HG03066 (cell line): ENCODE measurements at regions not wholly inside any gene's neighbourhood (a gene's known extent, or its start where the extent isn't known, plus 50 kb on each side); places are given as distances from the start of the nearest gene placed in this dataset.
"Not testable (repeated sequence)": the region's sequence is repeated elsewhere in the genome, so short reads cannot be mapped to it uniquely, and the experiment has no call there.

Experiments
- ATAC-seq: cut with Tn5 transposase; IDR thresholded peaks from one replicate; pipeline ENCODE4 v1.9.1; 2021; ENCODE audit warnings: low read depth; ENCODE audit not compliant: unreplicated experiment

DNA sequence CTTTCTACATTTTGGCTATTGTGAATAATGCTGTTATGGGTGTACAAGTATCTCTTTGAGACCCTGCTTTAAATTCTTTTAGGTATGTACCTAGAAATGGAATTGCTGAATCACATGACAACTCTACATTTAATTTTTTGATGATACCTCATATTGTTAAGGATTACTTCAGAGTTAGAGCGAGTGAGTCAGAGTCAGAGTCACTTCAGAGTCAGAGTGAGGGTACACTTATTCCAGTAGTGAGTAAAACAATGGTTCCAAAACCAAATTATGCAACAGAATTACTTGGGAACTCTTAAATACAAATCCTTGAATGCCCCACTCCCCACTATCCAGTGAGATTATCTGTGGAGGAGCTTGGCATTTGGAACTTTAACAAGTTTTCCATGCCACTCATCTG, 50.3 kb upstream of the SNRK start:
- ATAC-seq = no peak

DNA sequence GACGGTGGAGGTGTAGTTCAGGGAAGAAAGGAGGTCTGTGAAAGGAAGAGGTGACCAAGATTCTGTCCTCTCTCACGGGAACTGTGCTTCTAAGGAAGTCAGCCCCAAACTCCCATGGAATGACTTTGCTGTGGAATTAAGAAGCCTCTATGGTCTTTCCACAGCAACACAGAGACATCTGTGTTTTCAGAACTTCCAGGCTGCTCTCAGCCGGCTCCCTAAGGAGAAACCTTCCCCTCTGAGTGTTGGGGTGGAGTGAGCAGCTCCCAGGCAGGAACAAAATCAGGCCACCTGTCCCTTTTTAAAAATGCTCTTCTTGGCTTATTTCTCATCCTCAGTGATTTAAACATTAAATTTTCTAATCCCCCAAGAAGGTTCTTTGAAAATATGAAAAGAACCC, 53.3 kb upstream of the SNRK start:
- no peak for ATAC-seq

DNA sequence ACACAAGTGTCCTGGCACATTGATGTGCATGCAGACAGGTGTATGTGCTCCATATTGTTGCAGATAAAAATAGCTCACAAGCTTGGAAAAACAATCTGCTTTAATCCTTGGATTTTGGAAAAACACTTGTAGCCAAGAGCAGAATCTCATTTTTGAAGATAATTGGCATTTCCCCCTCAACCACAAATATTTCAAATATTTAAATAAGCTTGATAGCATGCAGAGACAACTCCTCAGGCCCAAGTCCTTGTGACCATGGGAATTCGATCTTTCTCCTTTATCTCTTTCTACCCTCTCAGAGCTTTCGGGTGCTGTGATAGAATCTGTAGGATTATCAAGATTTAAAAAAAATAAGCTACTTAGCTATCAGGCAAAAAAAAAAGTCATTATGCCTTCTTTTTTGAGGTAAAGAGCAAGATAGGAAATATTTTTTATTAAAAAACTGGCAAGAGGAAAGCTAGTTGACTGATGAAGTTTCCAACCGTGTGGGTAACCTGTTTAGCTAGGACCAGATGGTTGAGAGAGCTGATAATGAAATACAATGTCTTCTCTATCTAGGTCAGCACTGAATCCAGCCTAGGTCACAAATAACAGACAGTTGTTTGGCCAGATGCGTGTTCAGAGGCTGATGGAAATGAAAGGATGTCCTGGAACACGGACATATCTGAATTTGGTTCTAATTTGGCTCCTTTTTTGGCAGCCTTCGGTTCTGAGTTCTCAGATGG, 54.9 kb upstream of the SNRK start:
- ATAC-seq = no peak

DNA sequence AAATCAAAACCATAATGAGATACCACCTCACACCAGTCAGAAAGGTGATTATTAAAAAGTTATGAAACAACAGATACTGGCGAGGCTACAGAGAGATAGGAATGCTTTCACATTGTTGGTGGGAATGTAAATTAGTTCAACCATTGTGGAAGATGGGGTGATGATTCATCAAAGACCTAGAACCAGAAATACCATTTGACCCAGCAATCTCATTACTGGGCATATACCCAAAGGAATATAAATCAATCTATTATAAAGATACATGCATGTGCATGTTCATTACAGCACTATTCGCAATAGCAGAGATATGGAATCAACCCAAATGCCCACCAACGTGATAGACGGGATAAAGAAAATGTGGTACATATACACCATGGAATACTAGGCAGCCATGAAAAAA, 56.5 kb upstream of the SNRK start:
- ATAC-seq = not testable (repeated sequence)

DNA sequence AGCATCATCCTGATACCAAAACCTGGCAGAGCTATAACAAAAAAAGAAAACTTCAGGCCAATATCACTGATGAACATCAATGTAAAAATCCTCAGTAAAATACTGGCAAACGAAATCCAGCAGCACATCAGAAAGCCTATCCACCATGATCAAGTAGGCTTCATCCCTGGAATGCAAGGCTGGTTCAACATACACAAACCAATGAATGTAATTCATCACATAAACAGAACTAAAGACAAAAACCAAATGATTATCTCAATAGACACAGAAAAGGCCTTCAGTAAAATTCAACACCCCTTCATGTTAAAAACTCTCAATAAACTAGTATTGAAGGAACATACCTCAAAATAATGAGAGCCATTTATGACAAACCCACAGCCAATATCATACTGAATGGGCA, 58.7 kb upstream of the SNRK start:
- not testable (repeated sequence) for ATAC-seq

DNA sequence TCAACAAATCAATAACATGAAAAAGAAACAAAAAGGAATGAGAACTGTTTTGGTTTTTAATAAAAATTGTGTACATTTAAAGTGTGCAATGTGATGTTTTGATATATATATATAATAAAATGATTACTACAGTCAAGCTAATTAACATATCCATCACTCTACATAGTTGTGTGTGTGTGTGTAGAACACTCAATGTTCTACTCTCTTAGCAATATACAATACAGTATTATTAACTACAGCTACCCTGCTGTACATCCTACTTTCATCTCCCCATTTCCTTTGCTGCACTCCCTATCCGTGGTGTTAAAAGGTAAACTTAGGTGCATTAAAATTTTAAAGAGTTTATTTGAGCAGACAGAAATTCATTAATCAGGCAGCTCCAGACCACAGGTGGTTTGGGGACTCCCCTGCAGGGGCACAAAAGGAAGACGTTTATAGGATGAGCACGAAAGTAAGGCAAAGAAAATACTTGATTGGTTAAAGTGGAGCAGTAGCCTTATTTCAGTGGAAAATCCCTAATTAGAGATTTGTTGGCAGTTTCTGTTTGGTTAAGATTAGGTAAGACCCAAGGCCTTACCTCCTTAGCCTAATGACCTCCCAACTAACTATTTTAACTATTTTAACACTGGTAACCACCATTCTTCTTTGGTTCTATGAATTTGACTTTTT, 61.8 kb upstream of the SNRK start:
- no peak for ATAC-seq

DNA sequence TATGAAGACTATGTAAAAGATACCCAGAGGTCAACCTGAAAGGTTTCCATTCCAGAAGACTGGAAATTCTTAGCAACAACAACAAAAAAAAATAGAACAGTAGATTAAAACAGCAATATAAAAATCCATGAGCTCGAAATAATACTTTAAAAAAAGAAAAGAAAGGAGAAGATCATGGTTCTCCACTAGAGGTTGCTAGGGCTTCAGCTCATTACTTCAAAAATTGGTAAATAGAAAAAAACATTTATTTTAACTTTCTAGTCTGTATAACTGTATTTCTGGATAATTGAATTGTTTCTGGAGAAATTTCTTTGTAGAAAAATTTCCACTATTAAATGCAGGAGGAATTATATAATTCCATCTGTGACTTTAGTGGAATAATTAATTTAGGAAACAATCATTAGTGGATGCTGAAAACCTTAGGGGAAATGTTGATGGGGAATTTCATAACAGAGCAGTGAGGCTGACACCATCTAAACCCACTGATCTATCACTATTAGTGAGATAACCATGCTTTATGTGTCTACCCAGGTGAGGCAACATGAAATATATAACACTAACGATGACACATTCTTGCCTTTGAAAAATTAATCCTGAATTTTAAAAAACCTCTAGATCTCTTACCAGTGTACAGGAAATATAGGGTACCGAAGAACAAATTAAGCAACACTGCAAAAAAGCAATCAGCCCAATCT, 62.5 kb upstream of the SNRK start:
- ATAC-seq = no peak

DNA sequence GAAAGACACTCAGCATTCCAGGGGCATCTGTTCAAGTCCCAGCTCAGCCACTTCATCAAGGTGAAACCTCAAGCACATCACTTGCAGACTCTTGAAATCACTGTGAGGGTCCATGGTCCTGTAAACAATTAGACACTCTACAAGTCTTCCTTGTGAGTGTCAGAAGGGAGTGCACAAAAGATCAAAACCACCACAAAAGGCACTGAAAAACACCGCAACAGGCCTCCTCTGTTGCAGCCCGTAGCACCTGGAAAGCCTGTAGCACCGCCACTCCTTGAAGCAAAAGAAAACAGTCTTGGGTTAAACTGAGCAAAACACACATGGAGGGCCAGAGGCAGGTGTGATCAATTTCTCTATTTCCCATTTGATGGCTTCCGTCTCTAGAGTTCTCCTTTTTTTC, 63.8 kb upstream of the SNRK start:
- no peak for ATAC-seq

DNA sequence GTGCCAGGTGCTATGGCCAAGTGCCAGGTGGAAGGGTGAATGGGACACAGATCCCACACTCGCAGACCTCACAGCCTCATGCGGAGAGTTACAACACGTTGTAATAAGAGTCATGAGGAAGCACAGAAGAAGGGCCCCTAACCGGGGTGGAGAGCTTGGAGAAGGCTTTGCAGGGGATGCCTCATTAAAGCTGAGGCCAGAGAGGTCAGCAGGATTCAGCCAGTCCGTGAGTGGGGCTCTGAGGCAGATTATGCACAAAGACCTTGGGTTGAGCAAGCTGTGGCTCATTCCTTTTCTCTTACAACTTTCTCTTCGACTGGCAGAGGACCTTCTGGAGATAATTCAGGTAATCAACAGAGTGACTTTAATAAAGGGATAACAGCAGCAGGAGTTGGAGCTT, 65.3 kb upstream of the SNRK start:
- ATAC-seq = no peak

DNA sequence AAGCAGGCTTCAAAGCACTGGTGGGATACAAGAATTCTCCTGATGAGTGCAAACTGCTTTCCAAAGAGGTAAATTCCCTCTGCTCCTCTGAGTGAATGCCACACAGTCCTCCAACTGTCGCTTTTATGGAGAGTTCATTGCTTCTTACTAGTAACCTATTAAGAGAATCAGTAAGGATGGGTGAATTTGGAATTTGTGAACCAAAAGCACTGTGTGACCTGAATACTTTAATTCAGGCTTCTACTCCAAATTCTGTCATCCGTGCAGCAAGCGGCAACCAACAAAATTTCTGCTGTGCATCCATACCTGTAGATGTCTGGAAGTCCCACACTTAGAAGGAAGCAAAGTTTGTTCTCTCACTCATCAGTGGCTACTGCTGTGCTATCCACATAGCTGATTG, 66.7 kb upstream of the SNRK start:
- no peak for ATAC-seq

DNA sequence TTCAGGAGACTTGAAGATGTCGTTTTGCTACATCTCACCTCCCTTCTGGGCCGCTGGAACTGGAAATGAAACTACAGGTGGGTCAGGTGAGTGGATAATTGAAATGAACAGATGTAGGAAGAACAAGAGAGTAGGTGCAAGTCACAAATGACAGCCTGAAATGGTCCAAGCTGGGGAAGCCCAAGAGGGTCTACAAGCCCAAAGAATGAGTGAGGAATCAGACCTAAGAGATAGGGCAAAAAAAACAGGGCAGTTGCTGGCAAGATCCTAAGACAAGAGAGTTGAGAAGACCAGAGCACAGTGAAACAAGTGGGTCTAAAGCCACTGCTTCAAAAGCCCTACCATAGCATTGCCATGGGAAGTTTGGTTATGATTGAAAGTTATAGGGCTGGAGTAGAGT, 67.4 kb upstream of the SNRK start:
- ATAC-seq = no peak

DNA sequence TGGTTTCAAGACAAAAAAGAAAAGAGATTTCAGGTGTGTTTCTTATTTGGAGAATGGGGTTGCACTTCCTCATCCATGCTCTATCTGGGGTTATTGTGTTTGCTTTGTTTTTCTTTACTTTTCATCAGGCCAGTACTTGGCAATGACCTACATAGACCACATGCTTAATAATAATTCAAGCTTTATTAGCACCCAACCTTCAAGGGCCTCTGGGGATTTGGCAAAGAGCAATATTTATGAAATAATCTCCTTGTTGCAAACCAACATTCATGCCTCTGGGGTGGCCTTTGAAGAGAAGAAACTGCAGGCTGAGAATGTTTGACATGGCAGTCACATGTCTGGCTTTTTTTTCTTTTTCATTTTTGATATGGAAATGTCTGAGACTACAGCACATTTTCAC, 68.2 kb upstream of the SNRK start:
- no peak for ATAC-seq

DNA sequence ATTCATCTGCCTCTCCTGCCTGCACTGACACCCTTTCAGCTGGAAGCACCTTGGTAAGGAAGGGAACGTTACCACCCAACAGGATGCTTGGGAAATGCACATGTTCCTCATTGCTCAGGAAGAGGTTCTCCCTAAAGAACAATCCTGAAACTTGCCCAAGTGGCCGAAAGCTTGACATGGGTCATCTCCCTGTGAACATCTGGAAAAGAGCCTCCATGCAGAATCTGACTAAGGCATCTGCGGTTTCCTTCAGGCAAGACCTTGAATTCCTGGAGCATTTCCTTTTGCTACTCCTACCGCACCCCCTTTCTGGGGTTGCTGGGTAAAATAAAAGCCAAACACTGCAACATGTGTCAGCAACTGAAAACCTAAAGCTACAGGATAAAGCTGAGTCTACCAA, 68.7 kb upstream of the SNRK start:
- ATAC-seq = no peak

DNA sequence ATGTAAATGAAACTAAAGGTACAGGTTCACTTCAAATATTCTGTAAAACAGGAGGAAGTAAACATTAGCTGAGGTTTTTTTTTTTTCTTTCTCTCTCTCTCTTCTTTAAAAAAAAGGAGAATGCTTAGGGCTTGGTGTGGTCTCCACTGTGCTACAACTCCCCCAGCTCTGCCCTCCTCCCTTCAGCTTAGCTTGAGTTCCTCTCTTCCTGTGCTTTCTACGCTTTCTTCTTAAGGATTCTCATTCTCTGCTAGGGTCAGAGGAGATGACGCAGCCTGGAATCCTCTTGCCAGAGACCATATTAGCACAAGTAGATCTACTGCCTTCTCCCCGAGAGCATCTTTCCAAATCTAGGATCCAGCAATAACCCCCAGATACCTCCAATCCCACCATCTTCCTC, 69.1 kb upstream of the SNRK start:
- no peak for ATAC-seq

DNA sequence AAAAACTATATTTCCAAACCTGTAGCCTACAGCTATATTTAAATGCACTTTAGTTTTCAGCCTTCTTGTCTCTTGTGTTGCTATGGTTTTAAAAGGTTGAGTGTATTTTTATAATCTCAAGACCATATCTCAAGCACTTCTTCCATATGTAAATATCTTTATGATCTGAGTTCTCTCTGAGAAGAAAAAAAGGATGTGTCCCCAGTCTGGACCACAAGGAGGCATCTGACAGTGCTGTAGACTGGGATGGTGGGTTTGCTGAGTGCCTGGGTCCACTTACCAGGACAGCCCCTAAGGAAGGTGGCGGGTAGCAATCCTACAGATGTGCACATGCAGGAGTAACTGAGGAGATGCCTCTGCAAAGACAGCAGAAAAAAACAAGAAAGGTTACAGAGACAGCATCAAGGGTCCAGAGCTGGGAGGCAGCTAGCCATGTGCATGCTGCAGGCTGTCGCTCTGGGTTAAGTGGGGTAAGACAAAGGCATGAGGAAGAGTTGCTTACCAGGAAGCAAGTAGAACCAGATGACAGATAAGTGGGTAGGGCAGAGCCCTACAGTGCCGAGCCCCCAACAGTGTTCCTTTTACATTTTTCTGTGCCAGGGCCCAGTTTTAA, 70.6 kb upstream of the SNRK start:
- ATAC-seq = no peak

DNA sequence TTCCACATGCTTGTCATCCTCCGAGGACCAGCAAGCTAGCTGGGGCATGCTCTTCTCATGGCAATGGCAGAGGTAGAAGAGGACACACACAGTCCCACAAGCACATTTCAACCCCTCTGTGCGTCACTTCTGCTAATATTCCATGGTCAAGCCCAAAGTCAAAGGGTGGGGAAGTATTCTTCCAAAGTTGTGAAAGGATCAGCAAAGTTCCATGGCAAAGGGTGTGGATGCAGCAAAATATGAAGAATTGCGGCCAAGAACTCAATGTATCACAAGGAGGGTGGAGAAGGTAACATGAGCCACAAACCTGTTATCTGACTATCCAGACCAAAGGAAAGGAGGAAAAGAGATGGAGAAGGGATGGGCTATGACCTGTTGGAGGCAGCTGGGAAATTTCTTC, 71.2 kb upstream of the SNRK start:
- no peak for ATAC-seq

DNA sequence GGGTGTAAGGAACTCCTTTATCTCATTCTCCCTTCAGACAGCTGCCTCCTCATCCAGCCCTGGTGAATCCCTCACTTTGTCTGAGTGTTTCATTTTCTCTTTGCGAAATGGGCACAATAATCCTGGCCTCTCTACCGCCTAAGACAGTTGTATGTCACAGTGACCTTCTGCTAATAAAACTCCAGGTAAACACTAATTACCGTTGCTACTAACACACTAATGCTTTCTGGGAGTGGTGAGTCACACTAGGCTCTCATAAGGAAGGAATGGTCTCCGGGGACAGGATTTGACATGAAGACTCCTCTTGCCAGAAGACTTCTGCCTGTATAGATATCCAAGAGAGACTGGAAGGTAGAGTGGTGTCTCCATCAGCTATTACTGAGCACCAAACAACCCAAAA, 71.7 kb upstream of the SNRK start:
- ATAC-seq = no peak

DNA sequence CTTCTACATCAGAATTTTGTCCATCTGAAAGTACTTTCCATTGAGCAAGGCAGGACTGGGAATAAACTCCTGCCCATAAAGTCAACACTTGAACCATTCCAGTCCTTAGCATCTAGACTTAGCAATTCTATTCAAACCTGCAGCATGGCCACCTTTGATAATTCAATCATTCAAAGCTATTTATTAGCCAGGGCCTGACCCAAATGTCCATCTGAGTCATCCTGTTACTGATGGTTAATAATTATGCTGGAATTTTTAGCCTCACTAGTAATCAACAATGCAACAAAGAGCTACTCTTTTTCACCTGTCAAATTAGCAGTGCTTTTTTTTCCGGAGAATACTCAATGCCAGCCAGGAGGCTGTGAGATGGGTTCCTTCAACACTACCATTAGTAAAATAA, 72.7 kb upstream of the SNRK start:
- peak; percentile 58 for ATAC-seq

DNA sequence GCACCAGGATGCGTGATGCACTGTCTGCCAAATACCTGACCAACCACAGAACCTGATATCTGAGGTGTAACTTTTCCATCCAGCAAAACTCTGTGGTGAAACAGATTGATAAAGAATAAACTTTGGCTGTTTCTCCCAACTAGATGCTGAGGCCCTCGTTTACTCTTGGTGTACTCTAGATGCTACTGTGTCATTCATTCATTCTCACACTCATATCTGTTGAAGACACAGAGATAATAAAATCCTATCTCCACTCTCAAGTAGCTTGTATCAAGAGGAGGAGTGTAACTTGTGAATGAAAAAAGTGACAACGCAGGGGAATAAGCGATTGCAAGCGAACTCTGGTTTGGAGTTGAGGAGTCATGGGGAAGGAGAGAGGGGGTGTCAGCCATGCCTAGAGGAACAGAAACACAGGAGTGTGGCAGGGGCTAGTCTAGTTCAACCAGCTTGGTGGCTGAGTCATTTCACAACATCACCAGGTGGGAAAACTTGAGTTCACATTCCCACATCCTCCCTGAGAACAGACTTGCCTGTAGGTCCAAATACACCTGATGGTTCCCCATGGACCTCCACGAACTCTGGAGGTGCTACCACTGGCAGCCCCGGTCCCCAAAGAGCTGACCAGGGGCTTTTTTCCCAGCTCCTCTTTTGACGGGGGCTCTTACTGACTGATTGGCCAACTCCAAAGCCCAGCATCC, 73.3 kb upstream of the SNRK start:
- no peak for ATAC-seq

DNA sequence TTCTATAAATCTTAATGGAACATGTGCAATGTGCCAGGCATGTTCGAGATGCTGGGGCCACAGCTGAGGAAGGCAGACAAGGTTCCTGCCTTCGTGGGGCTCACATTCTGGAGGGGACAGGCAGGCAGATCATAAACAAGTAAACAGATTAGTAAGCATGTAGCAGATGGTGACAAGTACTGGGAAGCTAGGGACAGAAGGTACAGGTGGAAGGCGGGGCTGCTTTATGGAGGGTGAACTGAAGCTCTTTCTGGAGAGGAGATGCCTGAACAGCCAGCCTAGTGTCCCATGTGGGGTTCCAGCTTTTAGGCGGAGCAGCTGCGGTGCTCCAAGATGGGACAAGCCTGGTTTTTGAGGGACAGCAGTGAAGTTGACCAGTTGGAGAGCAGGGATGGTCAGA, 74.7 kb upstream of the SNRK start:
- ATAC-seq = no peak
